ENCODE measurements at regions not wholly inside any gene's neighbourhood (a gene's known extent, or its start where the extent isn't known, plus 50 kb on each side); places are given as distances from the start of the nearest gene placed in this dataset.
A peak's percentile ranks its signal among the peaks of the same experiment; 100 is the strongest.

- no peak for DNase-seq
Measured at GRCh38 chr13:75038393-75039113, 443.4 kb downstream of the TBC1D4 start.

GRCh38 chr13:75025956-75026355, 456.0 kb downstream of the TBC1D4 start:
- DNase-seq: no peak

- DNase-seq: no peak
Measured at GRCh38 chr13:75024602-75025001, 457.4 kb downstream of the TBC1D4 start.

- DNase-seq: no peak
Measured at GRCh38 chr13:75023609-75024008, 458.4 kb downstream of the TBC1D4 start.

- no peak for DNase-seq
Measured at GRCh38 chr13:75021151-75021550, 460.8 kb downstream of the TBC1D4 start.

GRCh38 chr13:75016225-75016624, 465.7 kb downstream of the TBC1D4 start:
- DNase-seq: no peak

- no peak for DNase-seq
Measured at GRCh38 chr13:75013818-75014217, 468.2 kb downstream of the TBC1D4 start.

GRCh38 chr13:75010941-75011340, 471.0 kb downstream of the TBC1D4 start:
- no peak for DNase-seq

GRCh38 chr13:75008926-75009325, 473.0 kb downstream of the TBC1D4 start:
- no peak for DNase-seq

GRCh38 chr13:74990992-74991391, 491.0 kb downstream of the TBC1D4 start:
- DNase-seq: no peak

GRCh38 chr13:74987124-74987690, 494.8 kb downstream of the TBC1D4 start:
- no peak for DNase-seq

- DNase-seq: no peak
Measured at GRCh38 chr13:74986609-74987008, 495.4 kb downstream of the TBC1D4 start.

GRCh38 chr13:74979703-74980102, 502.3 kb downstream of the TBC1D4 start:
- DNase-seq: peak; percentile 20

- no peak for DNase-seq
Measured at GRCh38 chr13:74978591-74978990, 503.4 kb downstream of the TBC1D4 start.

- no peak for DNase-seq
Measured at GRCh38 chr13:74977498-74977897, 504.5 kb downstream of the TBC1D4 start.

GRCh38 chr13:74975111-74975510, 506.9 kb downstream of the TBC1D4 start:
- DNase-seq: no peak

GRCh38 chr13:74973935-74974879, 507.8 kb downstream of the TBC1D4 start:
- DNase-seq: no peak

GRCh38 chr13:74969419-74969818, 512.5 kb downstream of the TBC1D4 start:
- DNase-seq: no peak

GRCh38 chr13:74966814-74967424, 515.0 kb downstream of the TBC1D4 start:
- DNase-seq: peak; percentile 28

- no peak for DNase-seq
Measured at GRCh38 chr13:74966275-74966674, 515.7 kb downstream of the TBC1D4 start.

- no peak for DNase-seq
Measured at GRCh38 chr13:74945637-74946036, 536.3 kb downstream of the TBC1D4 start.

- no peak for DNase-seq
Measured at GRCh38 chr13:74931698-74932433, 550.1 kb downstream of the TBC1D4 start.

Measured in fibroblast of skin of right quadriceps (primary cell).